Panc1 (cell line): ENCODE measurements at regions not wholly inside any gene's neighbourhood (a gene's known extent, or its start where the extent isn't known, plus 50 kb on each side); places are given as distances from the start of the nearest gene placed in this dataset.
A peak's percentile ranks its signal among the peaks of the same experiment; 100 is the strongest.

ENCODE experiments used
- ATAC-seq: fragments of 200-7000 bp; cut with Tn5 transposase; 2 replicates; pipeline ENCODE4 v1.9.1; 2020; ENCODE audit warnings: mild to moderate bottlenecking, moderate library complexity
- BruUV-seq: library from RNA; stranded (reverse); fragments of 400-500 nt; replicated peaks from 2 replicates; lab custom pipeline; 2021; lab: Mats Ljungman, UMichigan
- CTCF ChIA-PET: fragments of 300-600 bp; sonication (Branson Sonifier 250); formaldehyde crosslinking; loops from one replicate; lab custom pipeline; 2022; ENCODE audit warnings: antibody characterized with exemption; lab: Charles Lee
- POLR2A ChIA-PET: fragments of 300-600 bp; sonication (Branson Sonifier 250); formaldehyde crosslinking; loops from one replicate; lab custom pipeline; 2022; ENCODE audit warnings: antibody characterized with exemption; lab: Charles Lee
- DNase-seq: peaks from one replicate; pipeline ENCODE4 v3.0.0-alpha.2; 2010; ENCODE audit warnings: low read depth, low spot score
- H3K27ac ChIP-seq: 2 replicates; pipeline ENCODE4 v1.5.1; 2011; ENCODE audit warnings: mild to moderate bottlenecking, low read length, inconsistent platforms
- H3K27me3 ChIP-seq: fragments of 200-500 bp; sonication (Bioruptor generic); 2 replicates; pipeline ENCODE4 v1.6.0; 2014; ENCODE audit warnings: low read length, inconsistent platforms; ENCODE audit not compliant: control insufficient read depth, insufficient read depth
- H3K36me3 ChIP-seq: fragments of 200-500 bp; sonication (Bioruptor generic); 2 replicates; pipeline ENCODE4 v1.5.1; 2014; ENCODE audit warnings: inconsistent platforms, mild to moderate bottlenecking, low read length, moderate library complexity; ENCODE audit not compliant: control insufficient read depth, insufficient read depth
- H3K4me1 ChIP-seq: 2 replicates; pipeline ENCODE4 v1.5.1; 2011; ENCODE audit warnings: inconsistent platforms, mild to moderate bottlenecking, low read length, moderate library complexity; ENCODE audit not compliant: control insufficient read depth, insufficient read depth
- H3K4me3 ChIP-seq, 2 experiments: 2 replicates each; pipeline ENCODE4 v1.5.1; 2011 to 2012; ENCODE audit warnings: low read depth in 2 of 2, low read length in 2 of 2, mild to moderate bottlenecking in 2 of 2, inconsistent platforms in 1 of 2, moderate library complexity in 1 of 2
- H3K9me3 ChIP-seq: fragments of 200-500 bp; sonication (Bioruptor generic); 2 replicates; pipeline ENCODE4 v1.5.1; 2014; ENCODE audit warnings: low read depth, mild to moderate bottlenecking, inconsistent platforms, low read length, moderate library complexity; ENCODE audit not compliant: control insufficient read depth, insufficient read depth
- CTCF ChIP-seq: fragments of 450-650 bp; IDR thresholded peaks from 2 replicates; pipeline ENCODE4 v1.5.1; 2017; ENCODE audit warnings: mild to moderate bottlenecking
- POLR2AphosphoS5 ChIP-seq: IDR thresholded peaks from 2 replicates; pipeline ENCODE4 v1.6.1; 2012; ENCODE audit warnings: mild to moderate bottlenecking, low read depth, low read length, moderate library complexity
- REST ChIP-seq, 2 experiments: IDR thresholded peaks; 2 replicates each; pipeline ENCODE4 v1.6.1; 2011 to 2012; ENCODE audit warnings: low read depth in 2 of 2, control low read depth in 1 of 2, low read length in 1 of 2, mild to moderate bottlenecking in 1 of 2, moderate library complexity in 1 of 2; ENCODE audit not compliant: insufficient read depth in 1 of 2
- SIN3A ChIP-seq: IDR thresholded peaks from 2 replicates; pipeline ENCODE4 v1.6.1; 2012; ENCODE audit warnings: low read depth, mild to moderate bottlenecking, low read length, moderate library complexity, borderline replicate concordance; ENCODE audit not compliant: insufficient read depth
- TCF7L2 ChIP-seq: IDR thresholded peaks from 2 replicates; pipeline ENCODE4 v1.6.1; 2011; ENCODE audit warnings: mild to moderate bottlenecking, low read depth, low read length, inconsistent platforms
- in situ Hi-C: cut with HindIII; loops from 2 replicates; pipeline ENCODE4 v1.10.0; 2016; ENCODE audit warnings: low sequenced_read_pairs, low pct_unique_long_range_greater_than_20kb
- intact Hi-C: fragments of 100-400 bp; cut with micrococcal nuclease; formaldehyde crosslinking; loops from one replicate; pipeline ENCODE4 v1.10.0; 2022; ENCODE audit not compliant: unreplicated experiment

- intact Hi-C loops = loop anchor here (2.0 kb wide), 1 partner anchor 801 kb away; no protein-coding TSS in a partner anchor
- Histone ChIP-seq H3K4me1 (no peaks in the 10 kb centered on the region), H3K27me3 (peaks cover 6% of the 10 kb centered on the region; the same call in 1 of the 2 replicates), H3K27ac (no peak overlapping the region), H3K9me3 (no peaks in the 10 kb centered on the region), H3K4me3 (no peak overlapping the region), H3K36me3 (no peaks in the 10 kb centered on the region)
- ATAC-seq (no peak), DNase-seq (no peak)
- ChIA-PET CTCF (no interaction called here), POLR2A (no interaction called here)
- BruUV-seq = no TSS peak
- no peak for TF ChIP-seq POLR2AphosphoS5
- no peak for TF ChIP-seq TCF7L2
- TF ChIP-seq REST (IDR thresholded peaks at IDR 0.05; ENCODE audit: insufficient read depth in 1 of 2, low read depth in 2 of 2, low read length in 1 of 2) = no peak
- TF ChIP-seq CTCF = no peak
- TF ChIP-seq SIN3A = no peak
- in situ Hi-C loops = no loop called here
Measured at GRCh38 chr3:168850109-168850508, 754.4 kb upstream of the GOLIM4 start.

GRCh38 chr3:168847291-168847883 is 751.7 kb upstream of the GOLIM4 start:
- ChIA-PET POLR2A (no interaction called here), CTCF (interaction anchor here (1.4 kb wide), 1 partner anchor 636 kb away, joined by 8 read pairs; no protein-coding TSS in a partner anchor)
- ATAC-seq (peak; percentile 62), DNase-seq (no peak)
- H3K4me1 ChIP-seq = no peaks in the 10 kb centered on the region
- in situ Hi-C loops = no loop called here
- no peak overlapping the region for H3K27ac ChIP-seq
- H3K27me3 ChIP-seq = peaks cover 6% of the 10 kb centered on the region; the same call in 1 of the 2 replicates
- intact Hi-C loops = loop anchor here (1.0 to 10.0 kb wide), 3 partner anchors 223 to 636 kb away; no protein-coding TSS in a partner anchor
- no peak overlapping the region for H3K4me3 ChIP-seq
- H3K36me3 ChIP-seq = no peaks in the 10 kb centered on the region
- no TSS peak for BruUV-seq
- TF ChIP-seq REST (IDR thresholded peaks at IDR 0.05; ENCODE audit: insufficient read depth in 1 of 2, low read depth in 2 of 2, low read length in 1 of 2) (no peak), CTCF (peak; percentile 68; the same call in 1 of the 2 replicates), TCF7L2 (no peak), POLR2AphosphoS5 (no peak), SIN3A (no peak)
- H3K9me3 ChIP-seq = no peaks in the 10 kb centered on the region
